Suprapubic skin (tissue), 3 donors: ENCODE measurements at regions not wholly inside any gene's neighbourhood (a gene's known extent, or its start where the extent isn't known, plus 50 kb on each side); places are given as distances from the start of the nearest gene placed in this dataset.

ENCODE experiments used
- CTCF ChIP-seq, 2 donors: fragments of 200-600 bp in 1 of 2; fragments of 450-650 bp in 1 of 2; sonication (generic) in 1 of 2; IDR thresholded peaks; one replicate each; pipeline ENCODE4 v1.5.1; 2016 to 2019; ENCODE audit warnings: antibody characterized with exemption in 2 of 2, mild to moderate bottlenecking in 1 of 2, moderate library complexity in 1 of 2
- EP300 ChIP-seq: sonication (generic); formaldehyde crosslinking; IDR thresholded peaks from one replicate; pipeline ENCODE4 v1.6.1; 2017; ENCODE audit warnings: antibody characterized with exemption
- POLR2A ChIP-seq, 2 donors: fragments of 450-650 bp; IDR thresholded peaks; one replicate each; pipeline ENCODE4 v1.6.1; 2017; ENCODE audit warnings: antibody characterized with exemption in 2 of 2, mild to moderate bottlenecking in 2 of 2, moderate library complexity in 2 of 2

GRCh38 chr7:136412952-136413351, 435.8 kb upstream of the MTPN start:
- TF ChIP-seq CTCF (IDR thresholded peaks at IDR 0.05) = no peak
- no peak for TF ChIP-seq EP300
- TF ChIP-seq POLR2A (IDR thresholded peaks at IDR 0.05) = no peak
